ENCODE measurements at regions not wholly inside any gene's neighbourhood (a gene's known extent, or its start where the extent isn't known, plus 50 kb on each side); places are given as distances from the start of the nearest gene placed in this dataset.

DNA sequence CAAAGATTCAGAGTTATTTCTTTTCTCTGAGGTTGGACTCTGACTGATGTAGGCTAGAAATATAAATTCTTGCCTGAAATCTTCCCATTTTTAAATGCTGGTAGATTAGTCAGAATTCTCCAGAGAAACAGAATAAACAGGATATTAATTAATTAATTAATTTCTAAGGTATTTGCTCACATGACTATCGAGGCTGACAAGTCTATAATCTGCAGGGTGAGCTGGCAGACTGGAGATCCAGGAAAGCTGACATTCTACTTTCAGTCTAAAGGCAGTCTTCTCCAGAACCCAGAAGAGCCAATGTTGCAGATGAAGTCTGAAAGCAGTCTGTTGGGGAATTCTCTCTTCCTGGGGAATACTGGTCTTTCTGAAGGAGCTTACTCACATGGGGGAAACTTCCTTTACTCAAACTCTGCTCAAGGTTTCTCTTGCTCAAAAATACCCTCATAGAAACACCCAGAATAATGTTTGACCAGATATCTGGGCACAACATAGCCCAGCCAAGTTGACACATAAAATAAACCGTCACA, 189.7 kb downstream of the KIF20B start:
- no peak for TF ChIP-seq POLR2A (IDR thresholded peaks at IDR 0.05)
- TF ChIP-seq POLR2AphosphoS5 (IDR thresholded peaks at IDR 0.05; ENCODE audit: insufficient read depth in 1 of 2, low read depth in 1 of 2): no peak
- TF ChIP-seq, protein P1, sequence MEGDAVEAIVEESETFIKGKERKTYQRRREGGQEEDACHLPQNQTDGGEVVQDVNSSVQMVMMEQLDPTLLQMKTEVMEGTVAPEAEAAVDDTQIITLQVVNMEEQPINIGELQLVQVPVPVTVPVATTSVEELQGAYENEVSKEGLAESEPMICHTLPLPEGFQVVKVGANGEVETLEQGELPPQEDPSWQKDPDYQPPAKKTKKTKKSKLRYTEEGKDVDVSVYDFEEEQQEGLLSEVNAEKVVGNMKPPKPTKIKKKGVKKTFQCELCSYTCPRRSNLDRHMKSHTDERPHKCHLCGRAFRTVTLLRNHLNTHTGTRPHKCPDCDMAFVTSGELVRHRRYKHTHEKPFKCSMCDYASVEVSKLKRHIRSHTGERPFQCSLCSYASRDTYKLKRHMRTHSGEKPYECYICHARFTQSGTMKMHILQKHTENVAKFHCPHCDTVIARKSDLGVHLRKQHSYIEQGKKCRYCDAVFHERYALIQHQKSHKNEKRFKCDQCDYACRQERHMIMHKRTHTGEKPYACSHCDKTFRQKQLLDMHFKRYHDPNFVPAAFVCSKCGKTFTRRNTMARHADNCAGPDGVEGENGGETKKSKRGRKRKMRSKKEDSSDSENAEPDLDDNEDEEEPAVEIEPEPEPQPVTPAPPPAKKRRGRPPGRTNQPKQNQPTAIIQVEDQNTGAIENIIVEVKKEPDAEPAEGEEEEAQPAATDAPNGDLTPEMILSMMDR (IDR thresholded peaks at IDR 0.05): no peak
- H3K27me3 ChIP-seq: no peaks in the 10 kb centered on the region
- no peak overlapping the region for H3K27ac ChIP-seq
- no peaks in the 10 kb centered on the region for H3K9me3 ChIP-seq
- intact Hi-C loops (cut with DNase I): no loop called here
- DNase-seq (ENCODE audit: extremely low spot score in 2 of 2): no peak
- H3K4me3 ChIP-seq: no peak overlapping the region
- no peaks in the 10 kb centered on the region for H3K36me3 ChIP-seq
- no peaks in the 10 kb centered on the region for H3K4me1 ChIP-seq

DNA sequence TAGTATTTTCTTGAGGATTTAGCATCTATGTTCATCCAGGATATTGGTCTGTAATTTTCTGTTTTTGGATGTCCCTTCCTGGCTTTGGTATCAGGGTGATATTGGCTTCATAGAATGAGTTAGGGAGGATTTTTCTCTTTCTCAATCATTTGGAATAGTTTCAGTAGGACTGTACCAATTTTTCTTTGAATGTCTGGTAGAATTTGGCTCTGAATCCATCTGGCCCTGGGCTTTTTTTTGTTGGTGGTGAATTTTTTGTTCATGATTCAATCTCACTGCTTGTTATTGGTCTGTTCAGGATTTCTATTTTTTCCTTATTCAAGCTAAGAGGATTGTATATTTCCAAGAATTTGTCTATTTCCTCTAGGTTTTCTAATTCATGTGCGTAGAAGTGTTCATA, 192.7 kb downstream of the KIF20B start:
- TF ChIP-seq, protein P1 (IDR thresholded peaks at IDR 0.05): no peak
- TF ChIP-seq POLR2A (IDR thresholded peaks at IDR 0.05) (no peak), POLR2AphosphoS5 (IDR thresholded peaks at IDR 0.05; ENCODE audit: insufficient read depth in 1 of 2, low read depth in 1 of 2) (no peak)

DNA sequence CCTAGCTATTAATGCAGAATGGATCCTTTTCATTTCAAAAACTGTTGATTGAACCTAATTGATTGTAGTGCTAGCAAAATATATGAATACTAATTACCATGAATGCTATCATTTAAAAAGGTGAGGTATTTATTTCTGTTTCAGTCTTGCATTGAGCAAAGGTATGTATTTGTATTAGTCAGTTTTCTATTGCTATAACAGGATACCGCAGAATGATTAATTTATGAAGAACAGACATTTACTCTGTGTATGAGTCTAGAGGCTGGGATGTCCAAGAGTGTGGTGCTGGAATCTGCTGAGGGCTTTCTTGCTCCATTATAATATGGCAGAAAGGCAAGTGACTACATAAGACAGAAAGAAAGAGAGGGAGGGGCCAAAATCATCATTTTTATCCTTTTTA, 199.2 kb downstream of the KIF20B start:
- TF ChIP-seq POLR2AphosphoS5 (IDR thresholded peaks at IDR 0.05; ENCODE audit: insufficient read depth in 1 of 2, low read depth in 1 of 2) (no peak), POLR2A (IDR thresholded peaks at IDR 0.05) (no peak)

More for the DNA sequence above, 192.7 kb downstream of the KIF20B start:
- Histone ChIP-seq H3K27ac (no peak overlapping the region), H3K9me3 (no peaks in the 10 kb centered on the region), H3K36me3 (no peaks in the 10 kb centered on the region), H3K27me3 (no peaks in the 10 kb centered on the region), H3K4me3 (no peak overlapping the region), H3K4me1 (no peaks in the 10 kb centered on the region)
- intact Hi-C loops (cut with DNase I): no loop called here
- no peak for DNase-seq (ENCODE audit: extremely low spot score in 2 of 2)

DNA sequence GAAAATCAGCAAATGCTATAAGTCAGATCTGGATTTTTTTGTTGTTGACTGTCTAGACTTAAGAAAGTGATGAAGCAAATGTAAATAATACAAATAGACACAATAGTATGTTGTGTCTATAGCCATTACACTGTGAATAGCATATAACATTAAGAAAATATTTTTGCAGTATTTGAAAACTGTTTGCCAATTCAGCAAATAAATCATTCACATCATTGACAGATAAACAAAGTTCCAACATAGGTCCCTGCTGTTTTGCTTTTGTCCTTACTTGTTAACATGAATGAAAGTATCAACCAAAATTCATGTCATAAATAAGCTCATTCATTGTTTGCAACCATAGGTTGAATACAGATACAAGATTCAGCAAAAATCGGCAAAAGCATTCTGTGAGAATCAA, 200.5 kb downstream of the KIF20B start:
- no peaks in the 10 kb centered on the region for H3K4me1 ChIP-seq
- intact Hi-C loops (cut with DNase I): no loop called here
- H3K4me3 ChIP-seq: no peak overlapping the region

More for the DNA sequence above, 199.2 kb downstream of the KIF20B start:
- no peak for DNase-seq (ENCODE audit: extremely low spot score in 2 of 2)
- Histone ChIP-seq H3K4me1 (no peaks in the 10 kb centered on the region), H3K4me3 (no peak overlapping the region), H3K36me3 (no peaks in the 10 kb centered on the region), H3K27ac (no peak overlapping the region), H3K9me3 (no peaks in the 10 kb centered on the region), H3K27me3 (no peaks in the 10 kb centered on the region)
- intact Hi-C loops (cut with DNase I): no loop called here

DNA sequence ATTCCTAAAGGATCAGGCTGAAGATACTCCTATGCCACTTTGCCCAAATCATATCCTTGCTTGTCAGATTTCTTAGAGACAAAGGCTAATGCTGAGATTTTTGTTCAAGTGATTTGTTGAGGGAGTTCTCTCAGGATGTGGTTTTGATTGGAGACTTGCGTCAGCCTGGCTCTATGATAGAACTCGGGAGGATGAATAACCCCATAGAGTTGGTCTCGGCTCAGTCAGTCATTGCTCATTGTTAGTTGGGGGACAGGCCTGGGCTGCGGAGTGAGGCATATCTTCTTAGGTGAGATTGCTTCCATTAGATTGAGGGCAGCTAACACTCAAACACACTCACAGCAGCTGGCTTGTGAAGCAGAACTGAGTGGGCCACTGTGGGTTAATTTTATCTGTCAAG, 203.4 kb downstream of the KIF20B start:
- Histone ChIP-seq H3K27ac (no peak overlapping the region), H3K9me3 (no peaks in the 10 kb centered on the region), H3K4me1 (no peaks in the 10 kb centered on the region), H3K4me3 (no peak overlapping the region), H3K36me3 (no peaks in the 10 kb centered on the region), H3K27me3 (no peaks in the 10 kb centered on the region)
- intact Hi-C loops (cut with DNase I): no loop called here
- TF ChIP-seq, protein P1 (IDR thresholded peaks at IDR 0.05): no peak
- TF ChIP-seq POLR2A (IDR thresholded peaks at IDR 0.05) (no peak), POLR2AphosphoS5 (IDR thresholded peaks at IDR 0.05; ENCODE audit: insufficient read depth in 1 of 2, low read depth in 1 of 2) (no peak)
- no peak for DNase-seq (ENCODE audit: extremely low spot score in 2 of 2)

More for the DNA sequence above, 200.5 kb downstream of the KIF20B start:
- Histone ChIP-seq H3K9me3 (no peaks in the 10 kb centered on the region), H3K27me3 (no peaks in the 10 kb centered on the region), H3K27ac (no peak overlapping the region), H3K36me3 (no peaks in the 10 kb centered on the region)
- DNase-seq (ENCODE audit: extremely low spot score in 2 of 2): no peak
- TF ChIP-seq POLR2A (IDR thresholded peaks at IDR 0.05) (no peak), POLR2AphosphoS5 (IDR thresholded peaks at IDR 0.05; ENCODE audit: insufficient read depth in 1 of 2, low read depth in 1 of 2) (no peak)
- TF ChIP-seq, protein P1 (IDR thresholded peaks at IDR 0.05): no peak

All from vagina (tissue), 2 donors.